ENCODE measurements at regions not wholly inside any gene's neighbourhood (a gene's known extent, or its start where the extent isn't known, plus 50 kb on each side); places are given as distances from the start of the nearest gene placed in this dataset.

GRCh38 chr6:4649728-4650127 is 126.5 kb upstream of the CDYL start:
- WGBS, 2 donors = 73 to 77% methylated on average over 3 of the region's 3 CpGs
- peaks cover 0 to 11% (median 5%) of the 10 kb centered on the region in 4 donors for H3K4me1 ChIP-seq
- no peaks in the 10 kb centered on the region for H3K36me3 ChIP-seq
- no peaks in the 10 kb centered on the region for H3K27me3 ChIP-seq
- TF ChIP-seq POLR2A (IDR thresholded peaks at IDR 0.05) (no peak), POLR2AphosphoS5 (IDR thresholded peaks at IDR 0.05) (no peak), EP300 (IDR thresholded peaks at IDR 0.05) (no peak)
- TF ChIP-seq, protein P1, sequence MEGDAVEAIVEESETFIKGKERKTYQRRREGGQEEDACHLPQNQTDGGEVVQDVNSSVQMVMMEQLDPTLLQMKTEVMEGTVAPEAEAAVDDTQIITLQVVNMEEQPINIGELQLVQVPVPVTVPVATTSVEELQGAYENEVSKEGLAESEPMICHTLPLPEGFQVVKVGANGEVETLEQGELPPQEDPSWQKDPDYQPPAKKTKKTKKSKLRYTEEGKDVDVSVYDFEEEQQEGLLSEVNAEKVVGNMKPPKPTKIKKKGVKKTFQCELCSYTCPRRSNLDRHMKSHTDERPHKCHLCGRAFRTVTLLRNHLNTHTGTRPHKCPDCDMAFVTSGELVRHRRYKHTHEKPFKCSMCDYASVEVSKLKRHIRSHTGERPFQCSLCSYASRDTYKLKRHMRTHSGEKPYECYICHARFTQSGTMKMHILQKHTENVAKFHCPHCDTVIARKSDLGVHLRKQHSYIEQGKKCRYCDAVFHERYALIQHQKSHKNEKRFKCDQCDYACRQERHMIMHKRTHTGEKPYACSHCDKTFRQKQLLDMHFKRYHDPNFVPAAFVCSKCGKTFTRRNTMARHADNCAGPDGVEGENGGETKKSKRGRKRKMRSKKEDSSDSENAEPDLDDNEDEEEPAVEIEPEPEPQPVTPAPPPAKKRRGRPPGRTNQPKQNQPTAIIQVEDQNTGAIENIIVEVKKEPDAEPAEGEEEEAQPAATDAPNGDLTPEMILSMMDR (IDR thresholded peaks at IDR 0.05) = no peak
- H3K9me3 ChIP-seq = no peaks in the 10 kb centered on the region
- DNase-seq = no peak
- intact Hi-C loops (cut with DNase I) = loop anchor here (5.0 kb wide), 1 partner anchor 378 kb away; no protein-coding TSS in a partner anchor
- H3K27ac ChIP-seq = no peak overlapping the region
- H3K4me3 ChIP-seq = no peak overlapping the region

DNA sequence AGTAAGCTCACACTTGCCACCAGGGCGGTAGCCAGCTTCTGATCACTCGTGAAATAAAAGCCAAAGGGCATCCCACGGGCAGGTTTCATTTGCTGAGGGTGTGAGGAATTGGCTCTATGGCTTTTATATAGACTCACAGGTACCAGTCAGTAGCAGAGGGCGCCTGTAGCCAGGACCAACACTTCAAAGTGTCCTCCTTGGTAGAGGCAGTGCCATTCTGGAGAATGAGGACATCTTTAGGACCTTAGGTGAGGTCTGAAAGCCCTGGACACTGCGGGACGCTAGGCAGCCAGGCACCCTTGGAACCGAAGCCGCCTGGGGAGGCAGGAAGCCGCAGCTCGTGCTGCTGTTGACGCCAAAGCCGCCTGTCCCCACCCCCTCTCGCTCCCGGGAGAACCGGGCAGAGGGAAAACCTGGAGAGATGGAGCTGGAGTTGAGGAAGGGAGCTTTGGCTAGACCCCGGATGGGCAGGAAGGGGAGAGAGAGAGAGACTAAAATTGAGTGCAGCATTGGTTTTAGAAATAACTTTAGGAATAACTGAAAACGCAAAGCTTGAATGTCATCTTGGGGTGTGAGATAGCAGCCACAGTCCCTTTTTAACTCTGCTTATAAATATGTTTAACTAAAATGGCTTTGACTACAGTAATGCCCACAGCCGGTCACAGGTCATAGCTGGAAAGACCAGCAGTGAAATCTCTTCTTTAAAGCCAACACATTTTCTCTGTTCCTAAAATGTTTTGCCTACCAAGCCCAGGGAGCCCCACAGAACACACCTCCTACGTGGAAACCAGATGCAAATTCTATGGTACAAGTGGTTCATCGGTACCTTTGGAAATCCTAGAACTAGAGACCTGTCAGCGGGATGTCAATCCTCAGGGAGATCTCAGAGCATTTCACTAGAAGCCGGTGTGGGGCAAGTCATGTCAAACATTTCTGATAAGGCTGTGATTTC is 128.5 kb upstream of the CDYL start:
- Histone ChIP-seq H3K4me1 (peaks cover 0 to 11% (median 5%) of the 10 kb centered on the region in 4 donors), H3K27ac (peak overlapping the region in 3 of 4 donors; percentile 64 to 69 (median 65)), H3K27me3 (no peaks in the 10 kb centered on the region), H3K36me3 (no peaks in the 10 kb centered on the region), H3K4me3 (peak overlapping the region; percentile 22 to 50 (median 40)), H3K9me3 (no peaks in the 10 kb centered on the region)
- intact Hi-C loops (cut with DNase I) = loop anchor here (1.0 to 5.0 kb wide), 2 partner anchors 128 to 380 kb away; no protein-coding TSS in a partner anchor
- TF ChIP-seq EP300 (IDR thresholded peaks at IDR 0.05) (peak in 2 of 4 donors; percentile 50 to 84), POLR2A (IDR thresholded peaks at IDR 0.05) (peak in 1 of 2 donors; percentile 13), POLR2AphosphoS5 (IDR thresholded peaks at IDR 0.05) (peak; percentile 51 to 90 (median 68))
- TF ChIP-seq, protein P1 (IDR thresholded peaks at IDR 0.05) = no peak
- 17 to 22% methylated on average over 22 of the region's 22 CpGs for WGBS, 2 donors
- peak; percentile 93 for DNase-seq

GRCh38 chr6:4645713-4646360 is 130.4 kb upstream of the CDYL start:
- no peak for TF ChIP-seq POLR2AphosphoS5 (IDR thresholded peaks at IDR 0.05)
- no peak for TF ChIP-seq POLR2A (IDR thresholded peaks at IDR 0.05)
- TF ChIP-seq, protein P1 (IDR thresholded peaks at IDR 0.05) = no peak
- TF ChIP-seq EP300 (IDR thresholded peaks at IDR 0.05) = no peak
- no peak overlapping the region for H3K27ac ChIP-seq
- no peak for DNase-seq
- H3K4me1 ChIP-seq = peaks cover 0 to 11% (median 5%) of the 10 kb centered on the region in 4 donors
- no peaks in the 10 kb centered on the region for H3K27me3 ChIP-seq
- no peaks in the 10 kb centered on the region for H3K9me3 ChIP-seq
- WGBS, 2 donors = 42 to 62% methylated on average over 5 of the region's 5 CpGs
- no peaks in the 10 kb centered on the region for H3K36me3 ChIP-seq
- no peak overlapping the region for H3K4me3 ChIP-seq
- intact Hi-C loops (cut with DNase I) = loop anchor here (5.0 kb wide), 1 partner anchor 381 kb away; no protein-coding TSS in a partner anchor

DNA sequence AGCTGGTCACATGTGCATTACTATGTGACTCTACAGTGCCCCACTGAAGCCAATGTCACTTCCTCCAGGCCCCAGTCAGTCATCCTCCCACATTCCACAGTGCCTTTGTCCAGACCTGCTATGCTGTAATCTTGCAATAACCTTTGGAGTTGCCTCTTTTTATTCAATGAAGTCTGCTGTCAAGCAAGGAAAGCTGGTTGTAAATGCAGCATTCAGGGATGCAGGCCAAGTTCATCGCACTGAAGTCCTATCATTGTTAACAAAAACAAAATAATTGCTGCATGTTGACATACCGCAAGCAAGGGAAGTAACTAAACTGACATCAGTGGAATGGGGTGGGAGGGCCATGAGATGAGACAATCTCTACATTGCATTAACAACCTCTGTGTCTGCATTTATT is 131.2 kb upstream of the CDYL start:
- Histone ChIP-seq H3K27ac (no peak overlapping the region), H3K4me1 (peaks cover 0 to 11% (median 5%) of the 10 kb centered on the region in 4 donors), H3K27me3 (no peaks in the 10 kb centered on the region), H3K4me3 (no peak overlapping the region), H3K36me3 (no peaks in the 10 kb centered on the region), H3K9me3 (no peaks in the 10 kb centered on the region)
- 48 to 67% methylated on average over 2 of the region's 2 CpGs for WGBS, 2 donors
- no peak for TF ChIP-seq POLR2AphosphoS5 (IDR thresholded peaks at IDR 0.05)
- TF ChIP-seq POLR2A (IDR thresholded peaks at IDR 0.05) = no peak
- TF ChIP-seq EP300 (IDR thresholded peaks at IDR 0.05) = no peak
- TF ChIP-seq, protein P1 (IDR thresholded peaks at IDR 0.05) = no peak
- no peak for DNase-seq
- intact Hi-C loops (cut with DNase I) = loop anchor here (5.0 kb wide), 1 partner anchor 382 kb away; no protein-coding TSS in a partner anchor

Data from sigmoid colon (tissue), 6 donors.